D721Med (cell line): ENCODE measurements at regions not wholly inside any gene's neighbourhood (a gene's known extent, or its start where the extent isn't known, plus 50 kb on each side); places are given as distances from the start of the nearest gene placed in this dataset.

Experiments
- DNase-seq: peaks from one replicate; pipeline ENCODE4 v3.0.0; 2011; ENCODE audit warnings: low spot score; ENCODE audit not compliant: insufficient read length
- FAIRE-seq: peaks from 2 replicates; lab custom pipeline; 2011; peaks lifted over from hg19 to GRCh38; lab: Jason Lieb, UNC
- CTCF ChIP-seq: IDR thresholded peaks from 2 replicates; pipeline ENCODE4 v1.5.1; 2012; ENCODE audit warnings: mild to moderate bottlenecking, control low read depth; ENCODE audit not compliant: insufficient read depth; ENCODE audit errors: missing control alignments

GRCh38 chr17:70242781-70243437, 73.6 kb downstream of the KCNJ2 start:
- FAIRE-seq (no peak), DNase-seq (no peak)
- no peak for TF ChIP-seq CTCF

DNA sequence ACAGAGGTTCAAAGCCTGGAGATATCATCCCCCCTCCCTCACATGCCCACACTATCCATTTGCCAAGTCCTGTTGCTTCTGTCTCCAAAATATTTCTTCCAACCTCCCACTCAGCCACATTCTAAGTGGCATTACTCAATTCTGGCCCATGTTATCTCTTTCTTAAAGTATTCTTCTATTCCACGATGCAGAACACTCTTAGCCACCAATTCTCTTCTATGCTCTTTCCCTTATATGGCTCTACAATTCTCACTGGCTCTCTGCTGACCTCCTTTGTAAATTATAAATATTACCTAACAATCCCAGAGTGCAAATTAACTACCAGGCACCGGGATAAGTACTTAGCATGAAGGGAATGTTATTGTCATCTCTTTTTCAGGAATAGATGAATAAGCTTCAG, 82.4 kb downstream of the KCNJ2 start:
- no peak for DNase-seq
- no peak for TF ChIP-seq CTCF
- no peak for FAIRE-seq

DNA sequence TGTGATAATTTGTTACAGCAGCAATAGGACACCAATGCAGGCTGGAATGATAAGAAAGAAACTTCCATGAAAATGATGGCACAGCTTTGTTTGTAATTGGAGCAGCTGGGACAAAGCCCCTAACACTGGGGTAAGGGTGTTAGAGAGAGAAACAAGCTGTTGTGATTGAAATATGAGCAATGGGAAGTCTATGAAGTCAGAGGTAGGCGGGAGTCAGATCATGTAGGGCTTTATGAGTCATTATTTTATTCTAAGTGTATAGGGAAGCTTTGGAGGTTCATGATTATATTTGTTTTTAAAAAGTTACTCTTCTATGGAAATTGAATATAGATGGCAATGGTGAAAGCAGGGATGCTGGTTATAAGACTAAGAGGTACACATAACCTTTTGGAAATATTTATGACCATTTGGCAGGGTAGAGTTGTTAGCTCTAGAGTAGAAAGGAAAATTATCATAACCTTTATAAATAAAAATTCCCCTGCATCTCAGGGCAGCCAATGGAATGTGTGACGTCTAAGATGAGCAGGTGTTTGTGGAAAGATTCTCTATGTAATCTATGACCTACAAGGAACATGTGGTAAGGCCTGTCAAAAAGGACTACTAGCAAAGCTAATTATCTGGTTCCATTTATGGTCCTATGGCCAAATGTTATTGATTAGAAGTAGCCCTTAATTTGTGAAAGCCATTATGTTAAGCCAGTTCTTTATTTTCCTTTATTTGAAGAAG, 85.6 kb downstream of the KCNJ2 start:
- no peak for TF ChIP-seq CTCF
- no peak for FAIRE-seq
- no peak for DNase-seq

GRCh38 chr17:70256751-70257150, 87.4 kb downstream of the KCNJ2 start:
- no peak for TF ChIP-seq CTCF
- no peak for DNase-seq
- no peak for FAIRE-seq

DNA sequence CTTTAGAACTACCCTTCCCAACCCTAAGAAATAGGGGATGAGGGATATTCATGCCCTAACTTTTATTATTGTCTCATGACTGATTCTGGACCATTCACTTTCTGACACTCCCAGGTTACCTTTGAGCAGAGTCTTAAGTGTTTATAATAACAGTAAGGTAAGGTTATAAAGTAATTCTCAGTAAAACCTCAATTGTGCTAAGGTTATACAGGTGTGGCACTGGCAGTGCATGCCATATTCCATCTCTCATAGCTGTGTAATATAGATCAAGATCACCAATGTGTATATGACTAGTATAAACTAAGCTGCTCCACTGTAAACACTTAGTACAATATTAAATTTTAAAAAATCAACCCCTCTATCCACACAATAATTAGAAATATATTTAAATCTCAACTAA, 89.1 kb downstream of the KCNJ2 start:
- DNase-seq, result no peak
- no peak for FAIRE-seq
- no peak for TF ChIP-seq CTCF

- no peak for TF ChIP-seq CTCF
- DNase-seq (no peak), FAIRE-seq (no peak)
Measured at GRCh38 chr17:70259400-70259799, 90.1 kb downstream of the KCNJ2 start.

- TF ChIP-seq CTCF, result no peak
Measured at GRCh38 chr17:70261170-70261569, 91.8 kb downstream of the KCNJ2 start.

More at GRCh38 chr17:70261170-70261569, 91.8 kb downstream of the KCNJ2 start:
- DNase-seq (no peak), FAIRE-seq (no peak)
